NB4 (cell line): ENCODE measurements at regions not wholly inside any gene's neighbourhood (a gene's known extent, or its start where the extent isn't known, plus 50 kb on each side); places are given as distances from the start of the nearest gene placed in this dataset.

ENCODE experiments used
- CTCF ChIP-seq: IDR thresholded peaks from one replicate; pipeline ENCODE4 v1.5.1; 2012; ENCODE audit warnings: low read depth, low read length
- MYC ChIP-seq: IDR thresholded peaks from 2 replicates; pipeline ENCODE4 v1.6.1; 2011; ENCODE audit warnings: low read depth, low read length
- POLR2A ChIP-seq: IDR thresholded peaks from 2 replicates; pipeline ENCODE4 v1.6.1; 2011; ENCODE audit warnings: mild to moderate bottlenecking; ENCODE audit not compliant: insufficient read length; ENCODE audit errors: extremely low read depth

GRCh38 chr2:52572469-52572894 lies 1195.1 kb upstream of the CHAC2 start:
- TF ChIP-seq POLR2A, result no peak
- TF ChIP-seq CTCF, result no peak
- TF ChIP-seq MYC, result no peak
